H1 (cell line): ENCODE measurements at regions not wholly inside any gene's neighbourhood (a gene's known extent, or its start where the extent isn't known, plus 50 kb on each side); places are given as distances from the start of the nearest gene placed in this dataset.

ENCODE experiments used
- ATF2 ChIP-seq: IDR thresholded peaks from 2 replicates; pipeline ENCODE4 v1.6.1; 2012; ENCODE audit warnings: low read length, inconsistent platforms

- no peak for TF ChIP-seq ATF2
Observed at GRCh38 chr7:13829914-13830900, 159.3 kb downstream of the ETV1 start (continued).
